ENCODE measurements at regions not wholly inside any gene's neighbourhood (a gene's known extent, or its start where the extent isn't known, plus 50 kb on each side); places are given as distances from the start of the nearest gene placed in this dataset.

- TF ChIP-seq HMGXB4 (CRISPR knock-in tag; IDR thresholded peaks at IDR 0.05), result no peak
- no peak for TF ChIP-seq ZNF232 (CRISPR knock-in tag; IDR thresholded peaks at IDR 0.05)
- no peak for TF ChIP-seq ZNF396 (CRISPR knock-in tag; IDR thresholded peaks at IDR 0.05; ENCODE audit: borderline replicate concordance)
- TF ChIP-seq TEAD4 (CRISPR knock-in tag; IDR thresholded peaks at IDR 0.05), result no peak
- TF ChIP-seq, protein P1, sequence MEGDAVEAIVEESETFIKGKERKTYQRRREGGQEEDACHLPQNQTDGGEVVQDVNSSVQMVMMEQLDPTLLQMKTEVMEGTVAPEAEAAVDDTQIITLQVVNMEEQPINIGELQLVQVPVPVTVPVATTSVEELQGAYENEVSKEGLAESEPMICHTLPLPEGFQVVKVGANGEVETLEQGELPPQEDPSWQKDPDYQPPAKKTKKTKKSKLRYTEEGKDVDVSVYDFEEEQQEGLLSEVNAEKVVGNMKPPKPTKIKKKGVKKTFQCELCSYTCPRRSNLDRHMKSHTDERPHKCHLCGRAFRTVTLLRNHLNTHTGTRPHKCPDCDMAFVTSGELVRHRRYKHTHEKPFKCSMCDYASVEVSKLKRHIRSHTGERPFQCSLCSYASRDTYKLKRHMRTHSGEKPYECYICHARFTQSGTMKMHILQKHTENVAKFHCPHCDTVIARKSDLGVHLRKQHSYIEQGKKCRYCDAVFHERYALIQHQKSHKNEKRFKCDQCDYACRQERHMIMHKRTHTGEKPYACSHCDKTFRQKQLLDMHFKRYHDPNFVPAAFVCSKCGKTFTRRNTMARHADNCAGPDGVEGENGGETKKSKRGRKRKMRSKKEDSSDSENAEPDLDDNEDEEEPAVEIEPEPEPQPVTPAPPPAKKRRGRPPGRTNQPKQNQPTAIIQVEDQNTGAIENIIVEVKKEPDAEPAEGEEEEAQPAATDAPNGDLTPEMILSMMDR (IDR thresholded peaks at IDR 0.05), result no peak
- no peak for TF ChIP-seq GTF2I (CRISPR knock-in tag; conservative IDR thresholded peaks at IDR 0.05)
Measured at GRCh38 chr11:37484298-37484697, 886.3 kb upstream of the RAG2 start.

All from WTC11 (cell line).